ENCODE measurements at regions not wholly inside any gene's neighbourhood (a gene's known extent, or its start where the extent isn't known, plus 50 kb on each side); places are given as distances from the start of the nearest gene placed in this dataset.

DNA sequence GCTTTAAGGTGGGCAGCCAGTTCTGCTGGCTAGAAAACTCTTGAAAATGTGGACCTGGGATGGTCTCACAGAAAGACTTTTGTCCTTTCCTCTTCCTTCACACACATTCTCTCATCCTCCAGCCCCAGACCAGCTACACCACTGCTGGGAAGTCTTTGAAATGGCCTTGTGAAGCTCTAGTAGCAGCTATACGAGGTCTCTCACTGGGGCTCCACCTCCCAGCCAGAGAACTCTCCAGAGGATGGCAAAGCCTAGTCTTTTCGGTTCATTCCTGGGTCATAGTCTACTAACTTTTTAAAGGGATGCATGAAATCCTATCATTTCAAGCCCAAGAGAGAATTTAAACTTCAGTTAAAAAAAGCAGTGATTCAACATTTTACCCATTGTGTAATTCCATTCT lies 133.9 kb upstream of the ERCC6L2 start (continued):
- TF ChIP-seq, protein P1, sequence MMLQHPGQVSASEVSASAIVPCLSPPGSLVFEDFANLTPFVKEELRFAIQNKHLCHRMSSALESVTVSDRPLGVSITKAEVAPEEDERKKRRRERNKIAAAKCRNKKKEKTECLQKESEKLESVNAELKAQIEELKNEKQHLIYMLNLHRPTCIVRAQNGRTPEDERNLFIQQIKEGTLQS (CRISPR knock-in tag; conservative IDR thresholded peaks at IDR 0.05) = no peak
- no peak for TF ChIP-seq SMAD4 (CRISPR knock-in tag; IDR thresholded peaks at IDR 0.05)
- no peak for TF ChIP-seq ZNF416 (CRISPR knock-in tag; IDR thresholded peaks at IDR 0.05)

DNA sequence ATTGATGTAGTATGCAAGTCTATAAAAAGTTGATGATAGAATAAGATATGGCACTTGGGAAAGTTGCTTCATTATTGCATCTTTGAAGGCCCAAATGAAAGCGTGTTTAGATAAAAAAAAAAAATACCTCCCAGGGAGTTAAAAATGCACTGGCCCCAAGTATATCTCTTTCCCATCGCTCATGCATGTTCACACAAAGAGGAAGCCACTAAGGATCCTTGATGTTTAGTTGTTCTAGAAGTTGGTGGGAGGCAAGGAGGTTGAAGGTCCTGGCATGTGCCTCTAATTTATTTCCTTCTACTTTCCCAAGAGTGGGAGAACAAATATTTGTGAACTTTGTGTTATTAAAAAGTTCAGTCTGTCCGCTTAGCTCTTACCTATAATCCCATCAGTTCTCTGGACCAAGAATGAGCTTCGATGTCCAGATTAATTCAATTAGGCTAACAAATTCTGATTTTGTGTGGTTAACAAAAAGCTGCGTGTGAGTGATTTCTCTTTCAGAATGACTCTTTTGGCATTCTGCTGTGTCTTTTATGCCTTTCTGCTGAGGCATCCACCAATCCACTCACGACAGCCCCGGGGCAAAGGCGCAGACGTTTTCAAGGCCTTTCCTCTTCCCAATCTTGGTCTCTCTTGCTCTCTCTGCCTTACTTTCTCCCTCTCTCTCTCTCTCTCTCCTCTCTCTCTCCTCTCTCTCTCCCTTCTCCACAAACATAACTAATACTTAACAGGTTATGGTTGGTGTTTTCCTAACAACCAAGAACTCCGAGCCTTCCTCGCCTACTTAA lies 135.1 kb upstream of the ERCC6L2 start:
- POLR2A ChIA-PET = no interaction called here
- Mint-ChIP-seq H3K27ac (no peak overlapping the region), H3K4me1 (peaks cover 9% of the 10 kb centered on the region)

DNA sequence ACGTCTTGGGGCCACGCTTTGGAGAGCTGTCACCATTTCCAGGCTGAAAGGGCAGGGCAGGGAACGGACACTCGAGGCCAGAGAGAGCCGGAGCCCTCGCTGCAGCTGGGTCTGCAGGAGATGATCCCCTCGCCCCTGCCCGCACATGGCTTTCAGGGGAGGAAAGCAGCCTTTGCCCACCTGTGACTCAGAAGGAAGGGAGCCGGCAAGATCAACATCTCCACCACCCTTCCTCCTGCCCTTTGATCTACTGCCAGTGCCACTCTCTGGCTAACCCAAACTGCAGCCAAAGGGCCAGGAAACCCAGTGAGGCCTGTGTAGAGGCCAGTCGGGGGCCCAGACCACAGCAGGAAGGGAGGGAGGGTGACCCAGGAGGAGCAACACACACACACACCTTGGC lies 137.1 kb upstream of the ERCC6L2 start:
- no peak for DNase-seq (ENCODE audit: low spot score)
- H3K27me3 Mint-ChIP-seq (ENCODE audit: low read depth) = no peaks in the 10 kb centered on the region
- H3K4me3 Mint-ChIP-seq = no peak overlapping the region
- no peaks in the 10 kb centered on the region for H3K9me3 Mint-ChIP-seq
- peaks cover 9% of the 10 kb centered on the region for H3K4me1 Mint-ChIP-seq
- POLR2A ChIA-PET = no interaction called here
- H3K36me3 Mint-ChIP-seq = no peaks in the 10 kb centered on the region
- CTCF ChIA-PET = interaction anchor here (1.1 kb wide), 1 partner anchor 13 kb away, joined by 5 read pairs; no protein-coding TSS in a partner anchor
- TF ChIP-seq ZNF232 (CRISPR knock-in tag; IDR thresholded peaks at IDR 0.05) = no peak
- TF ChIP-seq TEAD1 (CRISPR knock-in tag; IDR thresholded peaks at IDR 0.05) = no peak
- TF ChIP-seq AFF4 (CRISPR knock-in tag; IDR thresholded peaks at IDR 0.05; ENCODE audit: borderline replicate concordance) = no peak
- TF ChIP-seq, protein P2, sequence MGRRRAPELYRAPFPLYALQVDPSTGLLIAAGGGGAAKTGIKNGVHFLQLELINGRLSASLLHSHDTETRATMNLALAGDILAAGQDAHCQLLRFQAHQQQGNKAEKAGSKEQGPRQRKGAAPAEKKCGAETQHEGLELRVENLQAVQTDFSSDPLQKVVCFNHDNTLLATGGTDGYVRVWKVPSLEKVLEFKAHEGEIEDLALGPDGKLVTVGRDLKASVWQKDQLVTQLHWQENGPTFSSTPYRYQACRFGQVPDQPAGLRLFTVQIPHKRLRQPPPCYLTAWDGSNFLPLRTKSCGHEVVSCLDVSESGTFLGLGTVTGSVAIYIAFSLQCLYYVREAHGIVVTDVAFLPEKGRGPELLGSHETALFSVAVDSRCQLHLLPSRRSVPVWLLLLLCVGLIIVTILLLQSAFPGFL (CRISPR knock-in tag; IDR thresholded peaks at IDR 0.05; ENCODE audit: borderline replicate concordance) = no peak
- TF ChIP-seq, protein P3, sequence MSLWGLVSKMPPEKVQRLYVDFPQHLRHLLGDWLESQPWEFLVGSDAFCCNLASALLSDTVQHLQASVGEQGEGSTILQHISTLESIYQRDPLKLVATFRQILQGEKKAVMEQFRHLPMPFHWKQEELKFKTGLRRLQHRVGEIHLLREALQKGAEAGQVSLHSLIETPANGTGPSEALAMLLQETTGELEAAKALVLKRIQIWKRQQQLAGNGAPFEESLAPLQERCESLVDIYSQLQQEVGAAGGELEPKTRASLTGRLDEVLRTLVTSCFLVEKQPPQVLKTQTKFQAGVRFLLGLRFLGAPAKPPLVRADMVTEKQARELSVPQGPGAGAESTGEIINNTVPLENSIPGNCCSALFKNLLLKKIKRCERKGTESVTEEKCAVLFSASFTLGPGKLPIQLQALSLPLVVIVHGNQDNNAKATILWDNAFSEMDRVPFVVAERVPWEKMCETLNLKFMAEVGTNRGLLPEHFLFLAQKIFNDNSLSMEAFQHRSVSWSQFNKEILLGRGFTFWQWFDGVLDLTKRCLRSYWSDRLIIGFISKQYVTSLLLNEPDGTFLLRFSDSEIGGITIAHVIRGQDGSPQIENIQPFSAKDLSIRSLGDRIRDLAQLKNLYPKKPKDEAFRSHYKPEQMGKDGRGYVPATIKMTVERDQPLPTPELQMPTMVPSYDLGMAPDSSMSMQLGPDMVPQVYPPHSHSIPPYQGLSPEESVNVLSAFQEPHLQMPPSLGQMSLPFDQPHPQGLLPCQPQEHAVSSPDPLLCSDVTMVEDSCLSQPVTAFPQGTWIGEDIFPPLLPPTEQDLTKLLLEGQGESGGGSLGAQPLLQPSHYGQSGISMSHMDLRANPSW (CRISPR knock-in tag; conservative IDR thresholded peaks at IDR 0.05; ENCODE audit: low read depth) = no peak
- no peak for TF ChIP-seq ATF1 (CRISPR knock-in tag; IDR thresholded peaks at IDR 0.05)
- no peak for TF ChIP-seq OVOL2 (CRISPR knock-in tag; IDR thresholded peaks at IDR 0.05; ENCODE audit: borderline replicate concordance)
- TF ChIP-seq, protein P4, sequence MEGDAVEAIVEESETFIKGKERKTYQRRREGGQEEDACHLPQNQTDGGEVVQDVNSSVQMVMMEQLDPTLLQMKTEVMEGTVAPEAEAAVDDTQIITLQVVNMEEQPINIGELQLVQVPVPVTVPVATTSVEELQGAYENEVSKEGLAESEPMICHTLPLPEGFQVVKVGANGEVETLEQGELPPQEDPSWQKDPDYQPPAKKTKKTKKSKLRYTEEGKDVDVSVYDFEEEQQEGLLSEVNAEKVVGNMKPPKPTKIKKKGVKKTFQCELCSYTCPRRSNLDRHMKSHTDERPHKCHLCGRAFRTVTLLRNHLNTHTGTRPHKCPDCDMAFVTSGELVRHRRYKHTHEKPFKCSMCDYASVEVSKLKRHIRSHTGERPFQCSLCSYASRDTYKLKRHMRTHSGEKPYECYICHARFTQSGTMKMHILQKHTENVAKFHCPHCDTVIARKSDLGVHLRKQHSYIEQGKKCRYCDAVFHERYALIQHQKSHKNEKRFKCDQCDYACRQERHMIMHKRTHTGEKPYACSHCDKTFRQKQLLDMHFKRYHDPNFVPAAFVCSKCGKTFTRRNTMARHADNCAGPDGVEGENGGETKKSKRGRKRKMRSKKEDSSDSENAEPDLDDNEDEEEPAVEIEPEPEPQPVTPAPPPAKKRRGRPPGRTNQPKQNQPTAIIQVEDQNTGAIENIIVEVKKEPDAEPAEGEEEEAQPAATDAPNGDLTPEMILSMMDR (IDR thresholded peaks at IDR 0.05) = no peak
- no peak for TF ChIP-seq NR1H2 (CRISPR knock-in tag; IDR thresholded peaks at IDR 0.05)
- TF ChIP-seq RELA (CRISPR knock-in tag; IDR thresholded peaks at IDR 0.05; ENCODE audit: borderline replicate concordance) = no peak
- no peak for TF ChIP-seq SMAD3 (CRISPR knock-in tag; IDR thresholded peaks at IDR 0.05; ENCODE audit: borderline replicate concordance)
- TF ChIP-seq ZNF121 (CRISPR knock-in tag; IDR thresholded peaks at IDR 0.05) = no peak
- ATAC-seq = no peak
- H3K27ac Mint-ChIP-seq = no peak overlapping the region

More for the DNA sequence above, 135.1 kb upstream of the ERCC6L2 start:
- Mint-ChIP-seq H3K27me3 (ENCODE audit: low read depth) (no peaks in the 10 kb centered on the region), H3K36me3 (no peaks in the 10 kb centered on the region), H3K4me3 (no peak overlapping the region), H3K9me3 (no peaks in the 10 kb centered on the region)
- CTCF ChIA-PET = no interaction called here
- no peak for ATAC-seq
- no peak for DNase-seq (ENCODE audit: low spot score)
- TF ChIP-seq TEAD1 (CRISPR knock-in tag; IDR thresholded peaks at IDR 0.05) = no peak

Data from WTC11 (cell line).